Colonic mucosa (tissue), 4 donors: ENCODE measurements at regions not wholly inside any gene's neighbourhood (a gene's known extent, or its start where the extent isn't known, plus 50 kb on each side); places are given as distances from the start of the nearest gene placed in this dataset.

Experiments
- DNase-seq: peaks from one replicate; pipeline ENCODE4 v3.0.0-alpha.2; 2020
- H3K27ac ChIP-seq: fragments of 200-600 bp; one replicate; pipeline ENCODE4 v1.8.0; 2021
- H3K27me3 ChIP-seq: fragments of 200-600 bp; one replicate; pipeline ENCODE4 v1.8.0; 2021
- H3K36me3 ChIP-seq: fragments of 200-600 bp; one replicate; pipeline ENCODE4 v1.8.0; 2021
- H3K4me1 ChIP-seq: fragments of 200-600 bp; one replicate; pipeline ENCODE4 v1.8.0; 2021; ENCODE audit warnings: mild to moderate bottlenecking
- H3K4me3 ChIP-seq: fragments of 200-600 bp; one replicate; pipeline ENCODE4 v1.8.0; 2021
- H3K9ac ChIP-seq, 2 donors: one replicate each; pipeline ENCODE4 v1.7.0; 2013; ENCODE audit warnings: control low read depth in 2 of 2, low read depth in 2 of 2, low read length in 2 of 2
- H3K9me3 ChIP-seq: fragments of 200-600 bp; one replicate; pipeline ENCODE4 v1.8.0; 2021
- intact Hi-C: fragments of 100-400 bp; cut with DNase I; formaldehyde crosslinking; loops from one replicate; pipeline ENCODE4 v1.14.1; 2022
- TF ChIP-seq, protein P1 (sequence below): fragments of 200-600 bp; IDR thresholded peaks from one replicate; pipeline ENCODE4 v1.8.0; 2022; ENCODE audit warnings: antibody characterized with exemption, mild to moderate bottlenecking
- donor health status: healthy.
- donor health status: DM: no; HTN: no; CAD: no.
- donor health status: DM: no; HTN: no; CAD: no.

DNA sequence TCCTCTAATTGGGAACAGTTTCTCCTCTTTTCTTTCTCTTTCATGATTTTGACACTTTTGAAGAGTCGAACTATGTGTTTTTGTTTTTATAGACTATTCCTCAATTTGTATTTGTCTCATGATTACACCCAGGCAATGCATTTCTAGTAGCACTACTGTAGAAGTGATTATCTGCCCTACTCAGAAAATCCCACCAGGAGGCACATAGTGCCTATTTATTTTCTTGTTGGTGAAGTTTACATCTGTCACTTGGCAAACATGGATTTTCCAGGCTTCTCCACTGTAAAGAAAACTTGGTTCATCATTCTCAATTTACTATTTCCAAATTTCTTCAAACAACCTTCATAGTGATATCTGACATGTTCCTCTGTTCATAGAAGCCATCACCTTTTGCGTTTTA lies 893.9 kb downstream of the CCSER2 start:
- TF ChIP-seq, protein P1, sequence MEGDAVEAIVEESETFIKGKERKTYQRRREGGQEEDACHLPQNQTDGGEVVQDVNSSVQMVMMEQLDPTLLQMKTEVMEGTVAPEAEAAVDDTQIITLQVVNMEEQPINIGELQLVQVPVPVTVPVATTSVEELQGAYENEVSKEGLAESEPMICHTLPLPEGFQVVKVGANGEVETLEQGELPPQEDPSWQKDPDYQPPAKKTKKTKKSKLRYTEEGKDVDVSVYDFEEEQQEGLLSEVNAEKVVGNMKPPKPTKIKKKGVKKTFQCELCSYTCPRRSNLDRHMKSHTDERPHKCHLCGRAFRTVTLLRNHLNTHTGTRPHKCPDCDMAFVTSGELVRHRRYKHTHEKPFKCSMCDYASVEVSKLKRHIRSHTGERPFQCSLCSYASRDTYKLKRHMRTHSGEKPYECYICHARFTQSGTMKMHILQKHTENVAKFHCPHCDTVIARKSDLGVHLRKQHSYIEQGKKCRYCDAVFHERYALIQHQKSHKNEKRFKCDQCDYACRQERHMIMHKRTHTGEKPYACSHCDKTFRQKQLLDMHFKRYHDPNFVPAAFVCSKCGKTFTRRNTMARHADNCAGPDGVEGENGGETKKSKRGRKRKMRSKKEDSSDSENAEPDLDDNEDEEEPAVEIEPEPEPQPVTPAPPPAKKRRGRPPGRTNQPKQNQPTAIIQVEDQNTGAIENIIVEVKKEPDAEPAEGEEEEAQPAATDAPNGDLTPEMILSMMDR, result no peak
- DNase-seq, result no peak
- Histone ChIP-seq H3K4me3 (no peak overlapping the region), H3K36me3 (no peaks in the 10 kb centered on the region), H3K27ac (no peak overlapping the region), H3K27me3 (no peaks in the 10 kb centered on the region), H3K4me1 (no peaks in the 10 kb centered on the region), H3K9ac (no peak overlapping the region), H3K9me3 (no peaks in the 10 kb centered on the region)
- intact Hi-C loops, result no loop called here

DNA sequence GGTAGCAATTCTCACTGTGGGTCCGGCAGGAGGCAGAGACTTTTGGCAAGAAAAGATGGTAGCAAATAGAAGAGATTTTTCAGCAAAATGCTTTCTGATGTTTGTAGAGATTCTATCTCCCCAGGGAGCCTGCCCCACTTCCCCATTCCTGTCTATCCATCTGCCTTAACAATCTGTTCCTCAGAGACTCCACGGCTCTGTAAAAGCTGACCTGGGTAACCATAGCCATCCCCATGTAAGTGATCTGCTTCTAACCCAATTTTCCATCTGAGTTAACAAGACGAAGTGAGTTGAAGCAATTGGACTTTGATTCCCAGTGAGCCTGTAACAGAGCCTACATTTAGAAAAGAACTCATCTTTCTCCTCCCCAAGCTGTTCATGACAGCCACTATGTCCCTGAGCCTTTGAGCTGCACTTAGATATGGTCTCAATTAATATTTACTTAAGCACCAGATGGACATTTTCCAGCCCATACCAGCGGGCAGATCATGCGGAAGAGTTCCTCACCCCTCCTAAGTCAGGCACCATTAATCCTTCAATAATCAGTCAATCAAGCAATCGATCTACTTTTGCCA lies 896.1 kb downstream of the CCSER2 start:
- intact Hi-C loops, result no loop called here
- H3K27me3 ChIP-seq, result no peaks in the 10 kb centered on the region
- no peak overlapping the region for H3K27ac ChIP-seq
- no peaks in the 10 kb centered on the region for H3K9me3 ChIP-seq
- no peak overlapping the region for H3K4me3 ChIP-seq
- H3K4me1 ChIP-seq, result no peaks in the 10 kb centered on the region
- TF ChIP-seq, protein P1, result no peak
- no peak overlapping the region for H3K9ac ChIP-seq
- no peaks in the 10 kb centered on the region for H3K36me3 ChIP-seq
- no peak for DNase-seq

DNA sequence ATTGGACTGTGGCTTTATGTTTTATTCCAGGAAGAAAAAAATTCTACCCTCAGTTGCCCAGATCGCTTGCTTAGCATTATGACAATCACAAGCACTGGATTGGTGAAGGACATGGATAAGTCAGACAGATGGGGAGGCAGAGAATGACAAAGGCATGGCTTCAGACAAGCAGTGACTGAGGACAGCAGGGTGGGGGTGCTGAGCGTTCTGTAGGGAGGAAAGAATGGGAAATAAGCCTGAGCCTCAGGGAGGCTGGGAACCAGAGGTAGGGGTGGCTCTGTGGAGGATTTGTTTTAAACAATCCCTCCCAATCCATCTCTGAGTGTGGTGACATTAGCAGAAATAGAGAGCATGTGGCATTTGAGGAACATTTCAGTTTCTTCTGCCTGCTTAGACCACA lies 896.9 kb downstream of the CCSER2 start:
- H3K9me3 ChIP-seq, result no peaks in the 10 kb centered on the region
- TF ChIP-seq, protein P1, result no peak
- intact Hi-C loops, result no loop called here
- H3K36me3 ChIP-seq, result no peaks in the 10 kb centered on the region
- no peak for DNase-seq
- H3K4me3 ChIP-seq, result no peak overlapping the region
- H3K9ac ChIP-seq, result no peak overlapping the region
- no peaks in the 10 kb centered on the region for H3K4me1 ChIP-seq
- H3K27me3 ChIP-seq, result no peaks in the 10 kb centered on the region
- H3K27ac ChIP-seq, result no peak overlapping the region

DNA sequence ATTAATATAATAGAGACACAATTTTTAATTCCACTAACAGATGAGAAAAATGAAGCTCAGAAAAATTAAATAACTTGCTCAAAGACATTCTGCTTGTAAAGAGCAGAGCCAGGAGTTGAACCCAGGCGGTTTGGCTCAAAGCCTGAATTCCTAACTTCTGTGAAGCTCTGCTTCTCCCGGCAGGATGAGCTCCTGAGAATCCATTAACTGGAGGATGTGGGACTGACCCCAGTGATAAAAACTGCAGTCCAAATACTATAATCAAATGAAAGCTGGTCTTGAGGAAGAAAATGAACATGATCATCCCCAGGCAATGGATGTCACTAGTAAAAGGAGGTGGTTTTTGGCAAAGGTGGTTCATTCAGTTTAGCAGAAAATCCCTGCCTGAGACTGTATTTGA lies 898.2 kb downstream of the CCSER2 start:
- Histone ChIP-seq H3K4me3 (no peak overlapping the region), H3K27ac (no peak overlapping the region), H3K9ac (no peak overlapping the region), H3K4me1 (no peaks in the 10 kb centered on the region), H3K36me3 (no peaks in the 10 kb centered on the region), H3K9me3 (no peaks in the 10 kb centered on the region), H3K27me3 (no peaks in the 10 kb centered on the region)
- intact Hi-C loops, result no loop called here
- TF ChIP-seq, protein P1, result no peak
- no peak for DNase-seq

DNA sequence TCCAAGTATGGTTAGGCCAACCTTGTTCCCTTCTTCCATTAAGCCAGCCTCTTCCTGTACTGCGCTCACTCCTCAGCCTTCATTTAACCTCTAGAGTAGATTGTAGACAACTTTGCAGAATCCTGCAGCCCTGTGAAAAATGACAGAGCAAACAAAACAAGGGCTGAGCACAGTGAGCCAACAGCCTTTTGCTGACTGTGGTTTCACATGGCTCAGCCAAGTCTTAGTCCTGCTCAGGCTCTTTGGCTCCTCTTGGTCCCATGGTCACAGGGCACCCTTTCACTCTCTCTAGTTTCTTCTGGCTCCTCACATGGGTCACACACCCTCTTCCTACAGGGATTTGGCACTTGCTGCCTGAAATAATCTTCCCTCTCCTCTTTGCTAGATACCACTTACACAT lies 900.3 kb downstream of the CCSER2 start:
- H3K27ac ChIP-seq, result no peak overlapping the region
- H3K4me1 ChIP-seq, result no peaks in the 10 kb centered on the region
- TF ChIP-seq, protein P1, result no peak
- DNase-seq, result no peak
- H3K9ac ChIP-seq, result no peak overlapping the region
- no peak overlapping the region for H3K4me3 ChIP-seq
- H3K27me3 ChIP-seq, result no peaks in the 10 kb centered on the region
- intact Hi-C loops, result no loop called here
- no peaks in the 10 kb centered on the region for H3K9me3 ChIP-seq
- H3K36me3 ChIP-seq, result no peaks in the 10 kb centered on the region
